Thyroid gland (tissue), 4 donors: ENCODE measurements at regions not wholly inside any gene's neighbourhood (a gene's known extent, or its start where the extent isn't known, plus 50 kb on each side); places are given as distances from the start of the nearest gene placed in this dataset.

ENCODE experiments used
- DNase-seq, 2 donors: peaks; one replicate each; pipeline ENCODE4 v3.0.0-alpha.2; 2019
- H3K27ac ChIP-seq, 3 donors: fragments of 200-600 bp; sonication (generic); 1 replicate in 2 of 3; 2 replicates in 1 of 3; pipeline ENCODE4 v1.5.1; 2016 to 2019; ENCODE audit warnings: mild to moderate bottlenecking in 1 of 3, moderate library complexity in 1 of 3
- H3K27me3 ChIP-seq: fragments of 200-600 bp; sonication (generic); one replicate; pipeline ENCODE4 v1.5.1; 2019
- H3K36me3 ChIP-seq, 2 donors: fragments of 200-600 bp; sonication (generic); one replicate each; pipeline ENCODE4 v1.5.1; 2016 to 2019
- H3K4me1 ChIP-seq, 2 donors: fragments of 200-600 bp; sonication (generic); one replicate each; pipeline ENCODE4 v1.5.1; 2017 to 2019
- H3K4me3 ChIP-seq, 3 donors: fragments of 200-600 bp; sonication (generic); replicated peaks in 1 of 3; 1 replicate in 2 of 3; 2 replicates in 1 of 3; pipeline ENCODE4 v1.5.1; 2016; ENCODE audit warnings: mild to moderate bottlenecking in 1 of 3
- H3K9me3 ChIP-seq: fragments of 200-600 bp; sonication (generic); one replicate; pipeline ENCODE4 v1.5.1; 2017
- POLR2A ChIP-seq, 2 donors: fragments of 450-650 bp; IDR thresholded peaks; one replicate each; pipeline ENCODE4 v1.6.1; 2017; ENCODE audit warnings: antibody characterized with exemption in 2 of 2, mild to moderate bottlenecking in 2 of 2, moderate library complexity in 1 of 2
- whole genome bisulfite sequencing, 2 donors: methylation state at CpG; one replicate each; pipeline ENCODE4 v1.1.5; 2017; 5-methylcytosine and 5-hydroxymethylcytosine counted together
- intact Hi-C: fragments of 100-400 bp; cut with DNase I; formaldehyde crosslinking; loops from one replicate; pipeline ENCODE4 v1.15.1; 2023
- TF ChIP-seq, protein P1 (sequence below), 6 experiments: fragments of 200-600 bp in 3 of 6; fragments of 450-650 bp in 3 of 6; sonication (generic) in 3 of 6; IDR thresholded peaks; one replicate each; pipeline ENCODE4 v1.5.1; 2016 to 2019; ENCODE audit warnings: antibody characterized with exemption in 6 of 6, mild to moderate bottlenecking in 2 of 6, inconsistent platforms in 1 of 6, moderate library complexity in 1 of 6

DNA sequence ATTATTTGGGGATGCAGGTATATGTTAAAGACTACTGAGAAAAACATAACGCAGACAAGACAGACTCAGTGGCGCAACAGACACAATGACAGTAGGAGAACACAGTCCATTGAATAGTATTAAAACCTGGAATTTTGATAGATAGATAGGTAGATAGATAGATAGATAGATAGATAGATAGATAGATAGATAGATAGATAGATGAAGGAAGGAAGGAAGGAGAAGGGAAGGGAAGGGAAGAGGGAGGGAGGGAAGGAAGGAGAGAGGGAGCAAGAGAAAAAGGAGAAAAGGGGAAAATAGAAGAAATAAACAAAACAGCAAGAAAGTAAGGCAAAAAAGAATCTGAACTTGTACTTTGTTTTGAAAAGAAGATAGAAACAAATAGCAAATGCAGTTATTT is 404.5 kb downstream of the FOXO1 start:
- 94 to 99% methylated on average over 2 of the region's 2 CpGs for WGBS, 2 donors
- no peaks in the 10 kb centered on the region for H3K9me3 ChIP-seq
- no peaks in the 10 kb centered on the region for H3K27me3 ChIP-seq
- H3K27ac ChIP-seq = no peak overlapping the region
- H3K4me3 ChIP-seq = no peak overlapping the region
- peaks cover 0 to 5% of the 10 kb centered on the region in 2 donors for H3K4me1 ChIP-seq
- H3K36me3 ChIP-seq = no peaks in the 10 kb centered on the region
- TF ChIP-seq POLR2A (IDR thresholded peaks at IDR 0.05) = no peak
- TF ChIP-seq, protein P1, sequence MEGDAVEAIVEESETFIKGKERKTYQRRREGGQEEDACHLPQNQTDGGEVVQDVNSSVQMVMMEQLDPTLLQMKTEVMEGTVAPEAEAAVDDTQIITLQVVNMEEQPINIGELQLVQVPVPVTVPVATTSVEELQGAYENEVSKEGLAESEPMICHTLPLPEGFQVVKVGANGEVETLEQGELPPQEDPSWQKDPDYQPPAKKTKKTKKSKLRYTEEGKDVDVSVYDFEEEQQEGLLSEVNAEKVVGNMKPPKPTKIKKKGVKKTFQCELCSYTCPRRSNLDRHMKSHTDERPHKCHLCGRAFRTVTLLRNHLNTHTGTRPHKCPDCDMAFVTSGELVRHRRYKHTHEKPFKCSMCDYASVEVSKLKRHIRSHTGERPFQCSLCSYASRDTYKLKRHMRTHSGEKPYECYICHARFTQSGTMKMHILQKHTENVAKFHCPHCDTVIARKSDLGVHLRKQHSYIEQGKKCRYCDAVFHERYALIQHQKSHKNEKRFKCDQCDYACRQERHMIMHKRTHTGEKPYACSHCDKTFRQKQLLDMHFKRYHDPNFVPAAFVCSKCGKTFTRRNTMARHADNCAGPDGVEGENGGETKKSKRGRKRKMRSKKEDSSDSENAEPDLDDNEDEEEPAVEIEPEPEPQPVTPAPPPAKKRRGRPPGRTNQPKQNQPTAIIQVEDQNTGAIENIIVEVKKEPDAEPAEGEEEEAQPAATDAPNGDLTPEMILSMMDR (IDR thresholded peaks at IDR 0.05) = no peak
- DNase-seq = no peak
- intact Hi-C loops = no loop called here

DNA sequence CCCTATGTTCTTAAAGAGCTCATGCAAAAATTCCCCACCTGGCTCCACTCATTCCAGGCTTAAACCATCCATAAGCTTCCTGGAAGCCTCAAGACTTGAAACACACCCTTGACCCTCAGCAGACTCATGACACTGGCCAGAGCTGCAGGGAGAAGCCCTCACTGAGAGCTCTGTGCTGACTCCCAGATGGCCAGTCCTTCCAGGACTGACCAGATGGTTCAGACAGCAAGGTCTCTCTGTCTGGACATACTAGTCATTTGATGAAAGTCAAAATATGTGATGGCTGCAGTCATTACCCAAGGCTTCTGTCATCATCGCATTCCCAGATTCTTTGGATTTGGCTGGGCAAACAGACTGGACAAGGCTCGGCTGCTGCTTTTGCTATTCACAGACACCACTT is 397.4 kb downstream of the FOXO1 start:
- intact Hi-C loops = no loop called here
- 87 to 97% methylated on average over 2 of the region's 2 CpGs for WGBS, 2 donors
- H3K27ac ChIP-seq = no peak overlapping the region
- TF ChIP-seq, protein P1 (IDR thresholded peaks at IDR 0.05) = no peak
- no peak for TF ChIP-seq POLR2A (IDR thresholded peaks at IDR 0.05)
- peaks cover 18 to 23% of the 10 kb centered on the region in 2 donors for H3K4me1 ChIP-seq
- H3K36me3 ChIP-seq = no peaks in the 10 kb centered on the region
- H3K4me3 ChIP-seq = no peak overlapping the region
- H3K27me3 ChIP-seq = no peaks in the 10 kb centered on the region
- no peaks in the 10 kb centered on the region for H3K9me3 ChIP-seq
- DNase-seq = no peak

- H3K9me3 ChIP-seq = no peaks in the 10 kb centered on the region
- H3K4me1 ChIP-seq = peaks cover 18 to 23% of the 10 kb centered on the region in 2 donors
- TF ChIP-seq POLR2A (IDR thresholded peaks at IDR 0.05) = no peak
- TF ChIP-seq, protein P1 (IDR thresholded peaks at IDR 0.05) = no peak
- DNase-seq = no peak
- WGBS, 2 donors = 100% methylated on average over 1 of the region's 1 CpG
- peak overlapping the region; percentile 63 to 87 (median 82) for H3K27ac ChIP-seq
- no peaks in the 10 kb centered on the region for H3K27me3 ChIP-seq
- H3K36me3 ChIP-seq = no peaks in the 10 kb centered on the region
- intact Hi-C loops = no loop called here
- no peak overlapping the region for H3K4me3 ChIP-seq
Observed at GRCh38 chr13:40270726-40271125, 395.7 kb downstream of the FOXO1 start.

DNA sequence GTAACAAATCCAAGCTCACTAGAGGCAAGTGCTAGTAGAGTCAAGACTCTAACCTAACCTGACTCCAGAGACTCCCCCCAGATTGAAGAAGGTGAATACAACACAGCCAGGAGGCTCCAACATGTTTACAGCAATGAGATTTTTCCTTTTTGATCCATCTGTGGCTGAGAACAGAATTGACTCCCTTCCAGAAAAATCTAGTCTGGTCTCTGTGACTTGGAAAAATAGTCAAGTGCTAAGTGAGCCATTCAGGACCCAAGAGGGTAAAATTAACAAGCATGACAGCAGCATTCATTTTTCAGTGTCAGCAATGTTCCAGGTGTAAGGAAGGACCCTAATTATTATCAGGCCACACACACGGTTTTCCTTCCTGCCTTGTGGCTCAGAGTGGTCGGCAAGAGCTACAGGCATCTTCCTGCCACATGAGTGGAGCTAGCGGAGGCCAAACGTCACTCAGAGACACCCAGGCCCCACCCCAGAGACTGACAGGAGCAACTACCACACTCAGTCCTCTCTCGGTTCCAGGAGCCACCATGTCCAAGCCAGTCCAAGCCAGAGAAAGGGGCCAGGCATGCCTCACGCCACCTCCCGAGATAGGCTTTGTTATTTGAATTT is 395.1 kb downstream of the FOXO1 start:
- Histone ChIP-seq H3K4me3 (no peak overlapping the region), H3K4me1 (peaks cover 18 to 23% of the 10 kb centered on the region in 2 donors)
- DNase-seq = peak; percentile 33 to 50

More for the DNA sequence above, 395.1 kb downstream of the FOXO1 start:
- intact Hi-C loops = no loop called here
- WGBS, 2 donors = 57 to 60% methylated on average over 4 to 7 of the region's 7 CpGs
- Histone ChIP-seq H3K9me3 (no peaks in the 10 kb centered on the region), H3K27me3 (no peaks in the 10 kb centered on the region), H3K36me3 (no peaks in the 10 kb centered on the region), H3K27ac (peak overlapping the region; percentile 63 to 87 (median 82))
- TF ChIP-seq POLR2A (IDR thresholded peaks at IDR 0.05) = no peak
- TF ChIP-seq, protein P1 (IDR thresholded peaks at IDR 0.05) = no peak
